Stimulated activated CD4-positive, alpha-beta T cell treated with anti-CD3 and anti-CD28 coated beads, TNF-alpha, amount 100 ng/mL, for 48 hours (primary cell): ENCODE measurements at regions not wholly inside any gene's neighbourhood (a gene's known extent, or its start where the extent isn't known, plus 50 kb on each side); places are given as distances from the start of the nearest gene placed in this dataset.
"Not testable (repeated sequence)": the region's sequence is repeated elsewhere in the genome, so short reads cannot be mapped to it uniquely, and the experiment has no call there.

Experiments used
- DNase-seq, 3 donors: peaks; one replicate each; pipeline ENCODE4 v3.0.0-alpha.2; 2020; ENCODE audit warnings: low read depth in 3 of 3

DNA sequence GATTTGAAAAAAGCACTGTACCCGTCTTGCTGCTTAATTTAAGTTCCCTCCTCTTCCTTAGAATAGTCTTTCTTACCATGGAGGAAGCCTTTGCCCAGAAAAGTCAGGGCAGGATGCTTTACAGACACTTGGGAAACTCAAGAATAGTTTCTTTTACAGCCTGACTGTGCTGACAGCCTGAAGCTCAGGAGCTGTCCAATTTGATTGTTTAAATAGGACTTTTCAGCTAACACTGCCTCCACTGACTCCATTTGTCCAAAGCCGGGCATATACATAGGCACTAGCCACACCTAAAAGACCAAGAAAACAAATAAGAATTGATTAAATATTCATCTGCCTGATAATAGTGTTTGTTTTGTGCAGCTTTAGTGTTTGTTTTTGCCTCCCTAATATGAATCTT is 110.9 kb upstream of the L3MBTL4 start:
- no peak for DNase-seq

DNA sequence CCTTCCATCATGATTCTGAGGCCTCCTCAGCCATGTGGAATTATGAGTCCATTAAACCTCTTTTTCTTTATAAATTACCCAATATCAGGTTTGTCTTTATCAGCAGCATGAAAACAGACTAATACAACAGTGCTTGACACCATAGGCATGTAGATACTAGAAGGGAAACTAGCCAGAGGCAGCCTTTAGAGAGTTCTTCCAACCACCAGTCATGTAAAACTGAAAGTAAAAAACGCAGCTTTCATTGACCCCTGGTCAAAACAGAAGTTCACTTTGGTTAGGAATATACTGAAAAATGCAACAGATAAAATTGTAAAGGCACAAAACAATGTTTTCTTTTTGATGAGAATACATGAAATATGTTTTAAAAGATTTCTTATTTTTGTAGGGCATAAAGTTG is 122.8 kb upstream of the L3MBTL4 start:
- no peak for DNase-seq

DNA sequence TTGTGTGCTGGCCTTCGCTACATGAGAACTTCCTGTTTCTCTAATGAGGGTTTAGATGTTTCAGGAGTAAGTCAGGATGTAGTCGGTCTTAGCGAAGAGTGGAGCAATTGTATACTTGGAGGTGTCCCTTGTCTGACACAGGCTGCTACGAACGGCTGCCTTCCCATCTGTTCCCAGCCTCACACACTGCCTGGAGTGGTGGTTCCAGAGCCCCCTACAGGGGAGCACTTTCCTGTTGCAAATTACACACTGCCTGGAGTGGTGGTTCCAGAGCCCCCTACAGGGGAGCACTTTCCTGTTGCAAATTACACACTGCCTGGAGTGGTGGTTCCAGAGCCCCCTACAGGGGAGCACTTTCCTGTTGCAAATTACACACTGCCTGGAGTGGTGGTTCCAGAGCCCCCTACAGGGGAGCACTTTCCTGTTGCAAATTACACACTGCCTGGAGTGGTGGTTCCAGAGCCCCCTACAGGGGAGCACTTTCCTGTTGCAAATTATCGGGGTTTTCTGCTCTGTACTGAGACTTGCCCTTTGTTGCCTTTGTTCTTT is 126.5 kb upstream of the L3MBTL4 start:
- DNase-seq: not testable (repeated sequence)

DNA sequence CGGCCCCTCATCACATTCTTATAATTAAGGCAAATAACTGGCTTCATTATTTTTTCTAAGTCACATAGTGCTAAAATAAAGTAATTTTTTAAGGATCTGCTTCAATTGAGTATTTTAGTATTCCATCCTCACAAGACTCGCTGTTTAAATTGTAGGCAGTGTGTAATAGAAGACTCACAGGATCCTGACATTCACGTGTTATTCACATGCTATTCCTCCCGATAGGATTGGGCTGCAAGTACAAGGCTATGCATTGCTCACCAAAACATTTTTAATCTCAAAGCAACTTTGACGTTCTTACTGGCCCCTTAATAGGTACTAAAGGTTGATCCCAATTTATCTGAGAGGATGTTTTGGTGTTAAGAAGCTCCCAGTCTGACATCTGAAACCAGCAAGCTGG is 127.6 kb upstream of the L3MBTL4 start:
- DNase-seq: no peak

DNA sequence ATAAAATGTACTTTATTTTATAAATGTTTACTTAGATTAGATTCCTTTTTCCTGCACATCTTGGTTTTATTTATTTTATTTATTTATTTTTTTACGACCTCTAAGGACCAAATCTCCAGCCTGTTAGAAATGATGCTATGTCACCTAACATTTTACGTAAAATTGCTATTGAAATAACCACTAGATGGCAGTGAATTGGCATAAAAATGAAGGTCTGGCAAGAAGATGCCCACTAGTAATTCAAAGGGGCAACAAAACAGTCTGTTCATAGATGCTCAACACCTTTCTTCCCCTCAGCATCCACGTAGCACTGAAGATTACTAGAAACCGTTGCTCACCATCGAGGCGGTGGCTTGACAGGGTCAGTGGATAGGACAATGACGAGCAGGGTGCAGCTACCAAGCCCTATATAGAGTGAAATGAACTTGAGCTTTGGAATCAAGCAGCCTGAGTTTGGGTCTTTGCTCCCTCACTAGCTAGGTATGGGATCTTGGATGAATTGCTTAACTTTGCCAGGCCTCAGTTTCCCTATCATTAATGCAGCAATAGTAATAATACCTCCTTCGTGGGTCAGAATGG is 128.7 kb upstream of the L3MBTL4 start:
- DNase-seq: no peak

DNA sequence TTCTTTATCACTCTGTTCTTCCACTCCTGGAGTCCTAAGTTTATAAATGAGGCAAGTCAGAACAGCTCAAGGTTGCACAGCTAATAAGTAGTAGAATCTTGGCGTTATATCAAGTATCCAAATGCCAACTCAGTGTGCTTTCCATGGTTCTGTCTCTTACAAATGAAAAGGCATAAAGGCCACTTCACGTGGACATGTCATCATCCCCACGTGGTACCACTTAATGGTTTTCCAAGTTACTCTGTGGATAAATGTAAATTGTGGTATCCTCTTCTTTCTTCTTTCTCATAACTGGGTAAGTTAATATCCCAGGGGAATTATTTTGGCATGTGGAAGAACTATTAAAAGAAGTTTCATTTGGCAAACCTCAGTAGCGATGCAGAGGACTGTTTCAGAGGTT is 131.5 kb upstream of the L3MBTL4 start:
- DNase-seq: no peak

DNA sequence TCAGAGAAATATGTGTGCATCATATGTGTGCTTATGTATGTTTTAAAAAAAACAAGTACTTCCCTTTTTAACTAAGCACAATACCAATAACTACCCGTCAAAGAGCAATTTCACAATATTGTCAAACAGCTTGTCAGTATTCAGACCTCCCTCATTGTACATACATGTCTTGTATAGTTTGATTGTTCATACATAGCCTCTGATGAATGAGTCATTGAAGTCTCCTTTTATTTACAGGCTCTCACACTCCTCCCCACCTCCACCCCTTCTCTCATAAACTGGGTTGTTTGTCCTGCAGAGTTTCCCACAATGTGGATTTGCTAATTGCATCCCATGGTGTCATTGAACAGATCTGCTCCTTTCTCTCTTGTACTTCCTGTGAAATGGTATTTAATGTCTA is 132.8 kb upstream of the L3MBTL4 start:
- no peak for DNase-seq

DNA sequence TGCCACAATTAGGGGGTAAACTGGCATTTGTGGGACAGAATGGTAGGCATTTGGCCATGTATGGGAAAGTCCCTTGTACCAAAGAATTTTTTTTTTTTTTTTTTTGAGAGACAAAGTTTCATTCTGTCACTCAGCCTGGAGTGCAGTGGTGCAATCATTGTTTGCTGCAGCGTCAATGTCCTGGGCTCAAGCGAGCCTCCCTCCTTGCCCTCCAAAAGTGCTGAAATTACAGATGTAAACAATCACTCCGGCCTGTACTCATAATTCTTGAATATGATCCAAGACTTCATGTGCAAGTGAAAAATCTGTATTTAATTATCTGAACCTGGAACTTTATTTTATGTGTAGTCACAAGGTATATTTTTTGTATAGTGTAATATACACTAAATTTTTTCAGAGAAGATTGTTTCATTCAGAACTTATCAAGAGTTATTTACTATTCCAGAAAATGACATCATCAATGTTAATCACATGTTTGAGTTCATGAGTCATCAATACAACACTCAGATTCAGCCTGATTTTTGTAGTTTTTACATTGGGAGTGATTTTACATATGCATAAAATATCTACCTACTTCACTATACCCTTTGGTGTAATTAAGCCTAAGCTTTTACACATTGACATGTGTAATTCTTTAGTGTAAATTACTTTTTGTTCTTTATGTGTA is 138.7 kb upstream of the L3MBTL4 start:
- no peak for DNase-seq

DNA sequence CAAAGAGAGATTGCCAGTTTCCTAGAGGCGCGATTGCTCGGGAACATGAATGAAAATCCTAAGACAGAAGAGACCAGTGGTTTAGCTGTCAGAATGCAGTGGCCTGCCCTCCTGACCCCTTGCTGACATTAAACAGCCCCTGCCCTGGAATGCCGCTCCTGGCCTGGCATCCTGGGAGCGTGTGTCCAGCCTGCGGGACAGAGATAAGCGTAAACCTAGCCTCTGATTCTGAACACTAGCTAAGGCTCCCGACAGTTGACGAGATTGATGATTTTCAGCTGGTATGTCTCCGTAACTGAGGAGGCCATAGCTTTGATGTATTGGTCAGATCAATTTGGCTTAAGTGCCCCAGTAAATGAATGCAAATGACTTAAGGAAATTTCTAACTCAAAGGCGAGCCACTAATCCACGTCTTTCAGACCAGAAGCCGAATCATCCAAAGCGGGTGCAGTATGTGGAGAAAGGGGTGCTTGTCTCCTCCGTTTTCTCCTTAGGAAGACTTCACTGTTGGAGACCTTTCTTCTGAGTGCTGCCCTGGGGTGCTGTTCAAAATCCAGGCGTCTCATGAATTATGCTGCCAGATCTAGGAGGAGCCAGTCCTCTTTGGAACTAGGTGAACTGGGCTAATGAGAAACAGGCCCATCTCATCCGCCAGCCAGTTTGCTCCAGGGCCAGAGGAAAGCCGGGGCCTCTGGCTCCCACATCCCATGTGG is 142.5 kb upstream of the L3MBTL4 start:
- no peak for DNase-seq

DNA sequence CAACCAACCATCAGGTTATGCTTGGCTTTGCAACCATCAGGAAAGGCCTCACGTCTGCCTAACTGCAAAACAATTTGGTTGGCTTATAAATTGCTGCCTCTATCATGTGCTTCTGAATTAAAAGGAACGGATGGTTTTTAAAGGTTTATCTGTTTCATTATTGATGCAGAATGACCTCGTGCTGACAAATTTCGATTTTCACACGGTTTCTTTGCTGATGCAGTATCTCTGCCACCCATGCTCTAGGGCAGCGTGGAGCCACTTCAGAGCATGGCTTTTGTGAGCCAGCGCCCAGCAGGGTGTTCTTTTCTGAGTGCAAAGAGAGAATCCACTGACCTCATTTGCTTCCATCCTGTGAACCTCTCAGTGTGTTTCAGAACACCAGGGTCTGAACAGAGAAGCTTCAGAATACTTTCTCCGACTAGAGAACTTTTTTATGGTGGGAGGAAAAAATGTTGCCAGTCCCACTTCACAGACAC is 143.1 kb upstream of the L3MBTL4 start:
- no peak for DNase-seq

DNA sequence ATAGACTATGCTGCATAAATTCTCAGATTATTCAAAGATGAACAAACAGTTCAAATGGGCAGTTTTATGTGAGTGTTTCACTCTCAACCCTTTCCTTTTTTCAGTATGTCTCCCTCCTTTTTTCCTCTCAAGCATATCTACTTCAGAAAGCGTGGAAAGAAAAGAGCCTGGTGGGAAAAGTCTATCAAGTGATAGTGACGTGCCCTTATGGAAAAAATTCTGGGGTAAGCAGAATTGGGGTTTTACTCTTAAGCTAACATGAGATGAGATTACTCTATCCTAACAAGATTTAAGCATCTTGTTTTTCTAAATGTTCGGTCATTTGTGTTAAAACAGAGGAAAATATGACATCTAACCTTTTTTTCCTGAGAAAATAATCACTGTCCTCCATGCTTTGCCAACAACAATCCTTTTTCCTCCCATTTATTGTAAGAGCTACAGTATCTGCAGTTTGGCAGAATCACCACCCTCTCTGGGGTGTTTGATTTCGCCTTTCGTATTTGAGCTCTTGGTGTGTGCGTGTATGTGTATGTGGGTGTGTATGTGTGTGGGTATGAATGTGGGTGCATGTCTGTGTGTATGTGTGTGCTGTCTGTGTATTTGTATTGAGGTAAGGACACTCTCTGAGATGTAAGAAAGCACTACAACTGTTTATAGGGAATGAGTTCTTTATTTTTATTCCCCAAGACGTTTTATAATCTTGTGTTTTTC is 143.9 kb upstream of the L3MBTL4 start:
- no peak for DNase-seq

DNA sequence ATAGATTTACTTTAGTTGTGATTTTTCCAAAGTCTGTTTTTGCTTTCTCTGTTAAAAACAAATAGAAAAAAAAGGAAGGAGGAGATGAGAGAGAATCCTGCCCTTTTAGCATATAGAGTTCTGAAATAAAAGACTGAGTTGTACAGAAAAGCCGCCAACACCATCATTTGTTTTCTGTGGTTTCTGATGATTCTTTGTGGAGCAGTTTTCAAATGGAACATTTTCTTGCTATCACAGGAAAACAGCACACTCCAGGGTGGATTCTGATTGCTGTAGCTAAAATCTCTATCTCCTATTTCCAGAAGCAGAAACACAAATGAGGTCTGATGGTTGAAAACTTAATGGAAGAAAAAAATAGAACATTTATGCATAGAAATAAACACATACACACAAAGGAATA is 144.6 kb upstream of the L3MBTL4 start:
- no peak for DNase-seq

DNA sequence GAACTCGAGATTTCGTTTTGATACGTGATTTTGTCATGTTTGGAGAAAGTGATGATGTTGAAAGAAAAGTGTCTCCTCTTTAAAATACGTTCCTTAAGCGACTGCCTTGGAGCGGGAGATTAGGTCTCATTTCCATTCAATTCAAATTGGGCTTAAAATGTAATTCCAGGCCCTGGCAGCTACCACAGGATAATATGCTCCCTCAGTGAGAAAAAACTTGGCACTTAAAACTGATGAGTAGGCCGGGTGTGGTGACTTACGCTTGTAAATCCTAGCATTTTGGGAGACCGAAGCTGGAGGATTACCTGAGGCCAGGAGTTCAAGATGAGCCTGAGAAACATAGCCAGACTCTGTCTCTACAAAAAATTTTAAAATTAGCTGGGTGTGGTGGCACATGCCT is 146.3 kb upstream of the L3MBTL4 start:
- no peak for DNase-seq

DNA sequence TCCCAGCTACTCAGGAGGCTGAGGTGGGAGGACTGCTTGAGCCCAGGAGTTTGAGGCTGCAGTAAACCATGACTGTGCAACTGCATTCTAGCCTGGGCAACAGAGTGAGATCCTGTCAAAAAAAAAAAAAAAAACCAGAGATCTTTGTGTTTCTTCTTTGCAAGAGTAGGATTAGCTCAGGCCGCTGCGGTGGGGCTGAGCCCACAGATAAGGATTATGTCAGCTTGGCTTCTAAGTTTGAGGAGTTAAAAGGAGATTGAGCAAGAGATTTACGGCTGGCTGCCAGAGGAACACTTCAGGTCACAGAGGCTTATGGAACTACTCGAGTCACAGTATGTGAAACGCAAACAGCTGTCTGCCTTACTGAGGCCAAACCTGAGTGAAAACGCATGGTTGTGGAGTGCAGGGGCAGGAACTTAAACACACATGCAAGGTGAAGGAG is 146.7 kb upstream of the L3MBTL4 start:
- DNase-seq: no peak

DNA sequence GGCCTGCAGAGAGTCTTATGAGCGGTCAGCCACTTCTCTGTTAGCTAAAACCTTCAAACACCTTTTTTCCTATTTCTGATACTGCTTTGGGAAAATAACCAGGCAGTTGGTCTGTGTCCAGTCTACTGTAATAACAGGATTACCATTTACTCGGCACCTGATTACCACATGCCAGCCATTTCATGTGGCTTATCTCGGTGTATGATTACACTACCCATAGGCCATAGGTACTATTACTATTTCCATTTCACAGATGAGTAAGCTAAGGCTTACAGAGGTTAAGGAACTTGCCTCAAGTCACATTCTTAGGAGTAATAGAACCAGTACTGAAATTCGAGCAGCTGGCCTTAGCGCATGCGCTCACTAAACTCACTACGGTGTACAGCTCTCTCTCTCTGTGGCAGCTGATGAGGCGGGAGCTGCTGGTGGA is 147.2 kb upstream of the L3MBTL4 start:
- no peak for DNase-seq

DNA sequence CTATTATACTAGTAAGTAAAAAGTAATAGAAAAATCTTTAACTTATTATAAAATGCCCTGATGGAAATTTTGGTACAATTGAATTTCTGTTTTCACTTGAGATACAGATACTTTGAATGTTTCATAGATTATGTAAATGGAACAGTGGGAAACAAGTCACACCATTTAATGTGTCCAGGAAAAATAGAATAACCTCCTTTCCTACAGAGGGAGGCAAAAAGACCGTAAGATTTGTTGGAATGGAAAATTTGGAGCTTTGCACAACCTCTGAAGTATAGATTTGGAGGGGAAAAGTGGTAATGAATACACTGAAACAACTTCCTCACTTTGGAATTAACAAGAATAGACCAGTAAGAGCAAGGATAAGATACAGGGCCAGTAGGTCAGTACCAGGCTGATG is 149.2 kb upstream of the L3MBTL4 start:
- DNase-seq: no peak

DNA sequence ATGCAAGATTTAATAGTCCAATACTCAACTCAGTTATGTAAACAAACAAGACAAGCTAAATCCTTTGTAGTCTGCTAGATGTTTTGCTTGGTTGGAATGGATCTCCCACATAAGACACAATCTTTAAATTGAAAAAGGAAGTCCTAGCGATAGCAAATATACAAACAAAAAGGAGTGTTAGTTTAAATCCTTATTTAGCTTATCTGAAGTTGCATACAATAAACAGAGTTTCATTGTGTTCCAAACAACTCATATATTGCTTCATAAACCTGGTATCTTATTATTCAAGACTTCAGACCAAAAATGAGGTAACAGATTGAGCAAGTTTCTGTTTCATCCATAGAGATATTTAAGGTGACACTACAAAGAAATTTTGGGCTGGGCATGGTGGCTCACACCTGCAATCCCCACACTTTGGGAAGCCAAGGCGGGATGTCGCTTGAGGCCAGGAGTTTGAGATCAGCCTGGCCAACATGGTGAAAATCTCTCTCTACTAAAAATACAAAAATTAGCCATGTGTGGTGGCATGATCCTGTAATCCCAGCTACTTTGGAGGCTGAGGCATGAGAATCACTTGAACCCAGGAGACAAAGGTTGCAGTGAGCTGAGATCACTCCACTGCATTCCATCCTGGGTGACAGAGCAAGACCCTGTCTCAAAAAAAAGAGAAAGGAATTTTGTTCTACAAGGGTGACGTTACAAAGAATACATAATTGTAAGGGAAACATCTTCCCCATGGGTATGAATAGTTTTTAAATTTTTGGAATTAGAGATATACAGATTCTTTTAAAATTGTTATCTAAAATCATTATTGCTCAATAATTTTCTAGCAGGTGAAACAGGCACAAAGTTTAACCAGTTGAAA is 150.5 kb upstream of the L3MBTL4 start:
- no peak for DNase-seq

DNA sequence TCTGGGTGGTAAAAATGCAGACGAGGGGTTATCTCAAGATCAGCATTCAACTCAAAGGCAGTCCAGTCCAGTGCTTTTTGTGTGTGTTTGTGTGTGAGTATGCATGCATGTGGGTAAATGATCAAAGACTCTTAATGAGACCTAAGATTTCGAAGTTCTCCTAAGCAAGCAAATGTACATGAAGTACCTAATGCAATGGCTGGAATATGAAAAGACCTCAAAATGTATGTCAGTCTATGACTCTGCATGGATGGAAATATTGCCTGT is 151.0 kb upstream of the L3MBTL4 start:
- no peak for DNase-seq

DNA sequence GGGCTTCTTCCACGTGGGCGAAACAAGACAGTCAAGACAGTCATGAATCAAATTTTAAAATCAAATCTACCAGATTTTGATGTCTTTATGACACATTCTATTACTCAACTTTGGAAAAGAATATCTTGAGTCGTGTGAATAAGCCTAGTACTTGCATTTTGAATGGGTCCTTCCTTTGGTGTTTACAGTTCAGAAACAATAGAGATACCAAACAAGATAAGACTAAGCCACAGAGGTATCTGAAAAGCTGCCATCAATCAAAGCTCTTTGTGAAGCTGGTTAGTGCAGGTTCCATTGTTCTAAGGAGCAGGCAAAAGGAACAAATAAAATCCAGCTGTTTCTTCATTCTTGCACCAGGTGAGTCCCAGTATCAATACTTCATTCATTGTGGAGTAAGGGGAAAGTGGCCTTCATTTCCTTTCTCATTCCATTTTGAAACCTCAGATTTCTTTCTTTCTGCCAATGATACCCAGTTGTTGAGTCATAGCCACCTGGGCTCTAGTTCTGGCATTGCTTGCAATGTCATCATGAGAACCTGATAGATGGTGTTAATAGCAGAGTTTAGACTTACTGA is 151.7 kb upstream of the L3MBTL4 start:
- DNase-seq: no peak

DNA sequence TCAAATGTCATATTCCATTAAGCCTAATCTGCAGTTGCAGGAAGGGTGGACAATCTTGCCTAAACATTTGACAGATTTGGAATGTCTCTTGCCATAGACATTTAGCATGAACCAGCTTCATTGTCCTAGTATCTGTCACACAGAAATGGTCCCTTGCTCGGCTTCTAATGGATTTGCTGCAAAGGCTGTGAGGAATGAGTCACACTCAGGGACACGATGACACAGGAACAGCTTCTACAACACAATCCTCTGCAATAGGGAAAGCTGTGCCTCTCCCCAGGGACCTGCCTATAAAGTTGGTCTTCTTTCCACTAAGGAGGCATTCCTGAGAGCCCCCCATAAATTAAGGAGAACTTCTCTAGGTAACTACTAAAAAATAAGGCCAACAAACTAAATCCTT is 155.1 kb upstream of the L3MBTL4 start:
- no peak for DNase-seq

DNA sequence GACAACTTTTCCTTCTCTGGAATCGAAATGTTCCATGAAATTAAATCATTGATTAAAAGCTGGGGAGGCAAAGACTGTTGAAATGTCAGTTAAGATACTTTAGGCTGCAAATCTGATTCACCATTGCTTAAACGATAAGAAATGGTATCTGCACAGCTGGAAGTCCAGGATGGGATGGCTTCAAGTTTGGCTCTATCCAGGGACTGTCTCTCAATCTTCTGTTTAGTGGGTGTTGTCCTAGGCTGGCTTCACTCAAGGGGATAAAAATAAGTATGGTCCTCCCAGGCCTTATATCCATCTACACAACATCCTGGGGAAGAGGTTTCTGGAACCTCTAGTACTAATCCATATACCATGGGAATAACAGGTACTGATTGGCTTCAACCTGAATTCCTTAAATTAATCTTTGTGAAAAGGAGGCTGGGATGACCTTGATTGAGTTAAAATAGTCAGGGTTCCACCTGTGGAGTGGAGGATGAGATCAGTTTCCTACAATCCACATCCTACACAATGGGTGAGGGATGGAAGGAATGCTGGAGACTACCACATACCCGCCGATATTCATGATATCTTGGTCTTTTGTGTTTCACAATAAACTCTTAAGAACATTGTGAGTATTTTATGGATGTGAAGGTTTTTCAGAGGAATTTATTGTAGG is 156.0 kb upstream of the L3MBTL4 start:
- no peak for DNase-seq
